Islet precursor cell (in vitro differentiated cells): ENCODE measurements at regions not wholly inside any gene's neighbourhood (a gene's known extent, or its start where the extent isn't known, plus 50 kb on each side); places are given as distances from the start of the nearest gene placed in this dataset.
"Not testable (repeated sequence)": the region's sequence is repeated elsewhere in the genome, so short reads cannot be mapped to it uniquely, and the experiment has no call there.

Source experiments
- DNase-seq: peaks from one replicate; pipeline ENCODE4 v3.0.0-alpha.2; 2018

GRCh38 chr2:125373293-125373692 lies 1282.7 kb upstream of the GYPC start:
- no peak for DNase-seq

DNA sequence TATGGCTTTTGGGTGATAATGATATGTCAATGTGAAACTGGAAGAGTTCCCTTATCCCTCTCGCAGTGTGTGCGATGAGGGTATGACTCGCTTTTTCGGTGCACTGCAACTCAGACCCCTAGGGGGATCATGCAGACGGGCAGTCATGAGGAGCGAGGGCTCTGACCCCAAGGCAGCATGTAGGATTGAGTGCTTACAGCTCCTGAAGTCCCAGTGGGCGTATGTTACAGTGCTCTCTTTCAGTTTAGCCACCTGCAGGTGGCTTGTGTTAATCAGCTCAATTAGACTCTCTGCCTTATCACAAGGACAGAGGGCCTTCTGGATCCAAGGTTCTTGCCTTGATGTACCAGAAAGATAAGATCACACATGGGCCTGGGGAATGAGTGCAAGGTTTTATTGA lies 1269.9 kb upstream of the GYPC start:
- no peak for DNase-seq

DNA sequence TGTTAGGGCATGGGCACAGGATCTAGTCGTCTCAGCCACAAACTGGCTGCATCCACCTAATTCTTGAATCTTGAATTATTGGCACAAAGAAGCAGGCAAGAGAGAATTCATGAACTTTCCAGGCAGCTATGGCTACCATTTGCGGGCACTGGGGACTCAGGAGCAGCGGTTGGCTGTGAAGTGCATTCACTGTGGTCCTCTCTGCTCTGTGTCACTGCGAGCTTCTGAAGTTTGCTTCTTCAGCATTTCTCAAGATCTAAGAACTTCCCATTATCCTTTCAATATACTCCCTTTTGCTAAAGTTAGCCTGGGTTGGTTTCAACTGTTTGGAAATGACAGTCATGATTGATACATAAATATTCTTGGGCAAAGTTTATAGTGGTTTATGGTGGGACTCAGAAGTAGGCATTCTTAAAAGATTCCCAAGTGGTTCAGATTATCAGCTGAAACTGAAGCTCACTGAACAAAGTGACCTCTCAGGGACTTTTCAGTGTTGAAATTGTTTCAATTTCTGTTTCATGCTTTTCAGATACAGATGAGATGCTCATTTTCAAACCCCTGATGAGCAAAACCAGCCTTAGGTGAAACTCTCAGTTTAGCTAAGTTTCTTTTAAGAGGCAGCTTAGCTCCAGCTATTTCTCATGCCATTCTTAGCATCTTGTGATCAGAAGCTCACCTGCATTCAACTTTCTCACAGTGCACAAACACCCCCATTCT lies 1258.3 kb upstream of the GYPC start:
- DNase-seq = no peak

DNA sequence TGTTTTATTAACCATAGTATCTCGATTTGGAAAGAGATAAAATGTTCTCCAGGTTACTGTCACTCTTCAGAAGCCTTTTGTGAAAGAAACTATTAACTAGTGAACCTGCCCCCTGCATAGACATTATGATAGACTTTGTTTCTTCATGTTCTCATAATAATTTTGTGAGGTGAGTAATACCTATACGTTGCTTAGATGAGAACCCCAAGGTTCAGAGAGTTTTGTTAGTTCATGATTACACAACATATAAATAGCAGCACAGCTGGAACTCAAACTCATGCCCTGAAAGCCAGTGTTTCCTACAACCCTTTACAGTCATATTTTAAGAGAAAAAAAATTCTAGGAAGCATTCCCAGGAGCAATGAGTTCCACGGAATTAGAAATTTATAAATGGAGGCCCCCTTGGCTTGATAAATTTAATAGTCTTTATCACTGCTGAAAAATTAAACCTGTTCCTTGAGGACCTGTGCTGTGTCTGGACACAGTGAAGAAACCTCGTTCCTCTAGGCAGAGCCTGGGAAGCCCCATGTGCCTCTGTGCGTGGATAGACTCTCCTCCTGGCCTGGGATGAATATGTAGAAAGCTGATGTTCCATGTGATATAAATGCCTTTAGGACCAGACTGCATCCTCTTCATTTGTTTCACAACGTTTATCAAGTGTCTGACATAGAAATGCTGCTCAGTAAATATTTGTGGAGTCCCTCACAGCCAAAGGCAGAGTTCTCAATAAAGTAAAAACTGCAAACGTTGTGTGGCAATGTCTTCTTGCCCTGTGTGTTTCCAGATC lies 1257.0 kb upstream of the GYPC start:
- DNase-seq = no peak

DNA sequence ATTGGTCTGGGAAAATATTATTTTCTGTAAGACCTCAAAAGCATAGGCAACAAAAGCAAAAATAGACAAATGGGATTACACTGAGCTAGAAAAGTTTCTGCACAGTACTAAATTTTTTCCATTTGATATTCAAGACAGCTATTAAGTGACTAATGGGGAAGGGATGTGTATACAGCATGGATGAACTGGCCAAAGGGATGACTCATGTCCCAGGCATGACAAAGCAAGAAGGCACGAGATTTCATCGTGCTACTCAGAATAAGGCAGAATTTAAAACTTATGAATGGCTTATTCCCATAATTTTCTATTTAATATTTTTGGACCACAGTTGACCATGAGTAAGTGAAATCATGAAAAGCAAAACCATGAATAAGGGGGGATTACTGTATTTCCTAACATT lies 1250.1 kb upstream of the GYPC start:
- DNase-seq = peak; percentile 85

DNA sequence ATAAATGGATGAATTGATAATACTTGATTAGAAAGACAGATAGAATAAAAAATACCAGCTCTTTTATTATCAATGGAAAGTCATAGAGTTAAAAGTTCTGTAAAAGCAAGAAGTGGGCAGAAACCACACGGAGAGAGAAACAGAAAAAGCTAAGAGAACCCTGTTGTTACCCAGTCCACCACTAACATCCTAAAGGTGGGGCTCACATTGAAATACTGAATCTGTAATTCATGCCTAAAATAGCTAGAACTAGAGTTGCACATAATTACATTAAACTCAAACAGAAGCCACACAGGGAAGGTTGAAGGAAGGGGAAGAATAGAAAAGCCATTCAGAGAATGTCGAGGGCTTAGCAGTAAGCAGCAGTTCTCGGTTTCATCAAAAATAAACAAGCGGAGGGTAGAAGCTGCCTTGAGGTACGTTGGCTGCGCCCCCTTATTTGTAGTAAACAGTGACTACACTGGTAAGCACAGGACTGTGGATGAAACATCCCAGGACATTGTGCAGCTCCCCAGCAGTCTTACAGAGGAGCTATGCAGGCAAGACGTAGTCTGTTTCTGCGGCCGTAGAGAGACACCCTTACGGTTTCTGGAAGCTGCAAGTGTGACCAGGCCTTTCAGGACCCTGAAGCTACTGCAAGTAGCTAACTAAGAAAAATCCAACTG lies 1247.0 kb upstream of the GYPC start:
- DNase-seq = no peak

DNA sequence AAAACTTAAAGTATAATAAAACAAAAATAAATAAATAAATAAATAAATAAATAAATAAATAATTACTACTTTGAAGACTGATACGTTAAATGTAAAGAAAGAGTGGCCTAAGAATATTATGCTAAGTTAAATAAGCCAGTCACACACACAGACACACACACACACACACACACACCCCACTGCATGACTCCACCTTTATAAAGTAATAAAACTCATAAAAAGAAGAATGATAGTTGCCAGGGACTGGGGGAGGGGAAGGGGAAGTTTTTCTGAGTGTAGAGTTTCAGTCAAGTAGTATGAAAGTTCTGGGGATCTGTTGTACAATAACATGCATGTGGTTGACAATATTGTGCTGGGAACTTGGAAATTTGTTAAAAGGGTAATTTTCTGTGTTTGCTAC lies 1237.5 kb upstream of the GYPC start:
- no peak for DNase-seq

- DNase-seq = not testable (repeated sequence)
These were observed 1233.7 kb upstream of the GYPC start for GRCh38 chr2:125422198-125422770.

DNA sequence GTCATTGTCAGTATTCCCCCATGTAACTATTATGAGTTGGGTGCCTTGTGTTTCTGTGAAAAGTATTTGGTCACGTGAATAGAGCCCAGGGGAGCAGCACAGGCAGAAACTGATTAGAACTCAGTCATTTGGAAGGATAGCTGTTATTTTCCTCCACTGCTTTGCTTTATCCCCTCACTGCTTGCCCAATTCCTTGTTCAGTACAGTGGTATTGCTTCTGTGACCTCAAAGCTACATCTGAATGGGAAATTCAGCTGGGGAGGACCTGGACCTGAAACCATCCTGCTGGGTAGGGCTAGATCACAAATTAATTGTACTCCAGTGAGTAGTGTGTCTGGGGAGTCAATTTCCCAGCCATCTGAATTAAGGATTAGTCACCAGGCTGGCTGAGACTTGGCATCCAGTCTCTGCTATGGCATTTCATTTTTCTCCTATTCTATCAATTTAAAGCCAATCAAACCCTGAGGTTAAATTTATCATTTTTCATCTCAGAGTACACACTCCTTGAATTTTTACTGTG lies 1231.6 kb upstream of the GYPC start:
- DNase-seq = no peak

GRCh38 chr2:125427721-125428315 lies 1228.1 kb upstream of the GYPC start:
- DNase-seq = no peak

DNA sequence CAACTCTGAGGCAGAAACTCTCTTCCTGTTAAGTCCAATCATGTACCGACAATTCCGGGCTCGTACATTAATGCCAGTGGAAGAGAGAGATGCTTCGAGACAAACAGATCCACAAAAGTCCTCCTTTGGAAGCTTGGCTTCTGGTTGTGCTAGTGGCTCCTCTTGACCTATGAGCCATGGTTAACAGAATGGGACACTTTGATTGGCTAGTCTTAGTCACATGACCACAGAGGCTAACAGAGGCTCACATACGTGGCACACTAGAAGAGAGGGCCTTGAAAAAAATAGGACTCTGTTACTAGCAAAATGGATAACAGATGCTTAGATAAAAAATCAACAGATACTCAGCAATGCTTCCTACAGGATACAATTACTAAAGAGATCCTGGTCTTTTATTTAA lies 1211.9 kb upstream of the GYPC start:
- DNase-seq = no peak

DNA sequence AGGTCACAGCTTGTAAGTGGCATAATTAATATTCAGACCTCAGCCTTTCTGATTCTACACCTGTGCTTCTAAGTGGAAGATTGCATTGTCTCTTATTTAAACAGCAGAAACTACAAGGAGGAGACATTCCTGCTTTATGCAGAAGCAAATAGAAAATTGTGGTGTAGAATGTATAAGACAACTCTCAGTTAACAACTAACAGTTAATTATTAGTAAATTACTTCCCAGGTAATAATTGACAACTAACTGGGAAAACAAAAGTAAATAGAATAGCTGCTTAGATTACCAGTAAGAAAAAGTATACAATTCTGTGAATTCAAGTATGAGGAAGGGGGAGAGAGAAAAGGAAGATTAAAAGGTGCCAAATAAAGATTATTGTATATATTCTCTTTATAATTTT lies 1210.5 kb upstream of the GYPC start:
- DNase-seq = no peak

DNA sequence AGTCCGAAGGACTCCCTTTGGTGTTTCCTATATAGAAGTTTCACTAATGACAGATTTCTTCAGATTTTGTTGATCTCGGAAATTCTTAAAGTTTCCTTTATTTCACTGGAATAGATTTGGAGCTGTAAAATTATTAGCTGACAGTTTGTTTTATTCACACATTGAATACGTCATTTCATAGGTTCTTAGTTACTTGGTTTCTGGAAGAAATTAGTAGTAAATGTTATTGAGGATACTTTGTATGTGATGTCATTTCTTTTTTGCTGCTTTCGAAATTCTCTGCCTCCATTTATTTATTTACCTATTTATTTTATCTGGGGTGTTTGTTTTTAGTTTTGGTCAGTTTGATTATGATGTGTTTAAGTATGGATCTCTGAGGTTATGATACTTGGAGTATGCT lies 1205.9 kb upstream of the GYPC start:
- DNase-seq = no peak

GRCh38 chr2:125455110-125455509 lies 1200.8 kb upstream of the GYPC start:
- no peak for DNase-seq

DNA sequence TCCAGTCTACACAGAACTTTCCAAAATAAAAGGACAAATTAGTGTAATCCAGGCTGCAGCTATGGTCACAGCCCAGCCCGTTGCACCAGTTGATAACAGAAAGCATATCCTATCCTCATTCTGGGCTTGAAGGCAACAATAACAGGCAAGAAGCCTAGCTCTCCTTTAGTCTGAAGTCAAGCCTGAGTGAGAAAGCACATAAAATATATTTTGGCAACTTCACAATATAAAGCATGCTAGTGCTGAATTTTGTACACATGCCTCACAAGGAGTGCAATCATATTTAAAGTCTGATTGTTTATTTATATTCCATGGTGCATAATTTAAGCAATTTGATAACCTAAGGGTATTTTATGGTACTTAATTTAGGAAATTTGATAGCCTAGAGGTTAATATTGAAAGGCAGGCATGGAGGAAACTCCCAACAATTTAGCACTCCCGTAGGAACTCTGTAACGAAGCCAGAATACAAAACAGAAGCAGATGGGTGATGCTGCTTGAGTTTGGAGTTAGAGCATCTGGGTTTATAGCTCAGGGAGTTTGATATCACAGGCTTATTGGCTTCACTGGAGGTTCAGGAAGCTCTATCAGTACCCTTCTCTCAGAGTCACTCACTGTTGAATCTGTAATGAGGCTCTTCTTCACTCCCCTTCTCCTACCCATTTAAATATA lies 1199.1 kb upstream of the GYPC start:
- no peak for DNase-seq

DNA sequence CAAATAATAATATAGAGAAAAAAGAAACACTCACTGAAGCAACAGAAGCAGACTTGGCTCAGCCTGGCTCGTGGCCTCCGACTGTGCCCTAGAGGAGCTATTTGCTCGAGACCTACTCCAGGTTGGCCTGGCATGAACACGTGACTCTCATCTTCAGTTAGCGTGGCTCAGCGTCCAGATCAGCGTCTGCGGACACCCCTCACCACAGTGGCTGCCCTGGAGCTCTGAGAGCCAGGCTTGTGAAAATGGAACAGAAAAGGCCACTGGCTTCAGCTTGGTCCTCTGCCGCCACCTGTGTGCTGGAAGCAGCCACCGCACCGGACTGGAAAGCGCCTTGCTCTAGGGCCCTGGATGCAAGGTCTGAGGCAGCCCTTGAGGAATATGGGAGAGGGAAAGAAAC lies 1184.0 kb upstream of the GYPC start:
- DNase-seq = peak; percentile 90

DNA sequence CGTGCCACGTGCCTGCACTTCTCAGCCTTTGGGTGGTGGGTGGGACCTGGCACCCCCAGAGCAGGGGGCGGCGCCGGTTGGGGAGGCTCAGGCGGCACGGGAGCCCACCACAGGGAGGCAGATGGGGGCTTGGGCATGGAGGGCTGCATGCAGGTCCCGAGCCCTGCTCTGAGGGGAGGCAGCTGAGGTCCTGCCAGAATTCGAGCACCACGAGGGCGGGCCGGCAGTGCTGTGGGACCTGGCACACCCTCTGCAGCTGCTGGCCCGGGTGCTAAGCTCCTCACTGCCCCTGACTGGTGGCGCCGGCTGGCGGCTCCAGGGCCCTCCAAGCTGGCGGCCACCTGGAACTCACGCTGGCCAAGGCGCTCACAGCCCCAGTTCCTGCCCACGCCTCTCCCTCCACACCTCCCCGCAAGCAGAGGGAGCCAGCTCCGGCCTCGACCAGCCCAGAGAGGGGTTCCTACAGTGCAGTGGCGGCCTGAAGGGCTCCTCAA lies 1176.8 kb upstream of the GYPC start:
- no peak for DNase-seq

GRCh38 chr2:125490308-125490707 lies 1165.7 kb upstream of the GYPC start:
- DNase-seq = no peak

DNA sequence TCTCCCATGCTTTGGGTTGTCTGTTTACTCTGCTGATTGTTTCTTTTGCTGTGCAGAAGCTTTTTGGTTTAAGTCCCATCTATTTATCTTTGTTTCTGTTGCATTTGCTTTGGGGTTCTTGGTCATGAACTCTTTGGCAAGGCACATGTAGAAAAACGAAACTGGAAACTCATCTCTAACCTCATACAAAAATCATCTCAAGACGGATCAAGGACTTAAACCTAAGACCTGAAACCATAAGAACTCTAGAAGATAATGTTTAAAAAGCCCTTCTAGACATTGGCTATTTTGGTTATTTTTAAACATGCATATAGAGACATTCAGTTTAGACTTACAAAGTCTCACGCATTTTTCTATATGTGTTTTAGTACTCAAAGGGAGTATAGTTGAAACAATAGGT lies 1164.3 kb upstream of the GYPC start:
- no peak for DNase-seq

DNA sequence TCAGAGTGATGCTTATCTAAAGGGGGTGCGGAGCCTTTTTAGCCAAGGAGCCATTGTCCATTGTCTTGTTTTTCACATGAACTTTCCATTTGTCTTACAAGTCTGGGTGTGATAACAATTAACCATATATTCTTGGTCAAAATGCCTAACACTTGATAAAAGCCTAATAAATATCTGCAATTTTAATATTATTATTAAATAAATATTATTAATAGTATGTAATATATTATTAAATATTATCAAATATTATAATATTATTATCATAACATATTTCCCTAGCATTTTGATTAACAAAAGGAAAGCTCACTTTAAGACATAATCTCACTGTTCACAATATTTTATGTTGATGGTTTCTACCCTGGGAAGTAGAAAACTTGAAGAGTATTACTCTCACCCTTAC lies 1143.6 kb upstream of the GYPC start:
- DNase-seq = no peak

- peak; percentile 61 for DNase-seq
These were observed 1139.4 kb upstream of the GYPC start for GRCh38 chr2:125516496-125517109.

- DNase-seq = peak; percentile 52
These were observed 1129.9 kb upstream of the GYPC start for GRCh38 chr2:125526093-125526492.
